NCI-H2107 (cell line): ENCODE measurements at regions not wholly inside any gene's neighbourhood (a gene's known extent, or its start where the extent isn't known, plus 50 kb on each side); places are given as distances from the start of the nearest gene placed in this dataset.

ENCODE experiments used
- DNase-seq: peaks from one replicate; lab custom pipeline; 2025; lab: John Stamatoyannopoulos, UW

DNA sequence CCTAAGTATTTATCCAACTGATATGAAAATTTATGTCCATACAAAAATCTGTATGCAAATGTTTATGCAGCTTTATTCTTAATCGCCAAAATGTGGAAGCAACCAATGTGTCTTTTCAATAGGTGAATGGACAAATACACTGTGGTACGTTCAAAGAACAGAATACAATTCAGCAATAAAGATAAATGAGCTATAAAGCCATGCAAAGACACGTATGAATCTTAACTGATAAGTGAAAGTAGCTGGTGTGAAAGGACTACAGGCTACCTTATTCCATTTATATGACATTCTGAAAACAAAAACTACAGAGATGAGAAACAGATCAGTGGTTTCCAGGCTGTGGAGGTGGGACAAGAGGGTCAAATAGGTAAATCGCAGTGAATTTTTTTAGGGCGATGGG is 419.6 kb upstream of the B3GALT2 start:
- no peak for DNase-seq

DNA sequence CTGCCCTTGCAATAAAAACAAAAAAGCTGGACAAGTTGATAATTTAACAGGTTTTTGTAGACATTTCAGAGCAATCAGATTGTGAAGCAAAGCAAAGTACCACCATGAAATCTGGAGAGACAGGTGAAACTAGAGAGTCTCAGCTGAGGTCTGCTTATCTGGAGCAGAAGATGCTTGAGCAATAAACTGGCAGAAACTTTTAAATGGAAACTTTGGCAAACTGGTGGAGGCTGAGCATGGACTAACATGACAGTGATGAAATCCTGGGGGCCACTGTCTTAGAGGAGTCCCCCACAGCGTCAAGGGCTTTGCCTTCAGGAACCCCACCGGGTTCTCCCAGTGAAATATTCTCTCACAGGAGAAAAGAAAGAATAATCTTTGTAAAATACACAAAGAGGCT is 416.3 kb upstream of the B3GALT2 start:
- DNase-seq: no peak

DNA sequence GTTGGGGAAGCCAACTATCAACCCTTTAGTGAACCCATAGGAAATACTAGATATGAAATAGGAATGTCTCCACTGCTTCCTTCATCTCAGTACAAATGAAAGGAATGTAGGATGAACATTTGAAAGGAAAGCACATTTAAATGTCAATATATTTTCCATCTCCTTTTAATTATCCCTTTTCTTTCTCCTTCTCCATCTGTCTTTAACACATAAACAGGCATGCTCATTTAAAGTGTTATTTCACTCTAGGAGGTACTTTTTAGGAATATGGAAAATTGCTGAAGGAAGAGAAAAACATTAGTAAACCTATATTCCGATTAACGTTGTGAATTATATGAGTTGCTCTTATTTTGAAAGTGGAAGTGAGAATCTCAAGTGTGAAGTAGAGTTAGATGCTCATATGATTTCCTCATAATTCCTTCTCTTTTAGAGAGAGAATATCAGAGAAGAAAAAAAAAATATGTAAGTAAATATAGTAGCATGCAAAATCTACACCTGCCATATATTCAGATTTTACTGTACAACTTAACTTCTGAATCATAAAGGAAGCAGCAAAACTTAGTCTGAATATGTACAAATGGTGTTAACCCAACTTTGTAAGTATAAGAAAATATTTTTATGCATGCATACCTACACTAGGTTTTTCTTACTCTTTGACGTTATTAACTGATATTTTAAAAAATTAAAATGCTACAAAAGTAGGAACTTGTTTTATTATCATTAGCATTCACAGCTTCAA is 406.9 kb upstream of the B3GALT2 start:
- no peak for DNase-seq

DNA sequence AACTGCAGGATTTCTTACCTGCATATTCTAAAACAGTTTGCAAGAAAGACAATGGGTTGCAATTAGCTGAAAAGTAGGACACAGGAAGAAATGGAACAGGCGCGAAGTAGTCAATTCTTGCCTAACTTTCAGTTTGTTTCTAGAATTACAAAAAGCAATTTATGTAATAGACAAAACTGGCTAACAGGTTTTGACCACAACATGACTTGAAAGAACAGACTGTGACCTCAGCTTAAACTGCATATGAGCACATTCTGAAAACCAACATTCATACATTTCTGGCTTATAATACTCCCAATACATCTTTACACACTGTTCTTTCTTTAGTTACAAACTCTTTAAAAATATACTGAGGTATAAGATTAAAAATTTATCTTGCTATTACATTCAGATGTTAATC is 405.9 kb upstream of the B3GALT2 start:
- no peak for DNase-seq

DNA sequence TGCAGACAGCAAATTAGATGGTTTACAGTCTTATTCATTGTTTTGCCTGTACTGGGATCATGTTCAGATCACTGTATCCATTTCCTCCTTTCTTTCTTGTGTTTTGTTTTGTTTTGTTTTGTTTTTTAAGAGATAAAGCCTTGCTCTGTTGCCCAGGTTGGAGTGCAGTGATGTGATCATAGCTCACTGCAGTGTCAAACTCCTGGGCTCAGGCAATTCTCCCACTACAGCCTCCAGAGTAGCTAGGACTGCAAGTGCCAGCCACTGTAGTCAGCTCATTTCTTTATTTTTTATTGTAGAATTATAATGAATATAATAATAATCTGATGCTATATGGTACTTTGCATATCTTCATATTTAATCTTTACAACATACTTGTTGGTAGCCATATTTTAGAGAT is 403.7 kb upstream of the B3GALT2 start:
- DNase-seq: no peak

DNA sequence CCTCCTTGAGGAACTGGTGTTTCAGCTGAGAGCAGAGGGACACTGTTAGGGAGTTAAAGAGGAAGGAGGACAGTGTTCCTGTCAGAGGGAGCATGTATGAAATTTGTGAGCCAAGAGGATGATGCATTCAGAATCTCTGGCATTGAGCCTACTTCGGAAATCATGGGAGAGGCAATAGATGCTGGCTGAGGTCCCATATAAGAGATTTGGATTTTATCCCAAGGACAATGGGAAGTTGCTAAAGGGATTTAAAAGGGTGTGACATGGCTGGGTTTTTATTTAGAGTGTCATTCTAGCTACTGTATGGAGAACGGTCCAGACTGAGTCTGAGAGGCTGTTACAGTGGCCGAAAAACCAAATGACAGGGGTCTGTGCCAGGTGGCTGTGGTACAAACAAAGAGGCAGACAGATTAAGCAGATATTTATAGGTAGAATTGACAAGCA is 403.2 kb upstream of the B3GALT2 start:
- DNase-seq: no peak

DNA sequence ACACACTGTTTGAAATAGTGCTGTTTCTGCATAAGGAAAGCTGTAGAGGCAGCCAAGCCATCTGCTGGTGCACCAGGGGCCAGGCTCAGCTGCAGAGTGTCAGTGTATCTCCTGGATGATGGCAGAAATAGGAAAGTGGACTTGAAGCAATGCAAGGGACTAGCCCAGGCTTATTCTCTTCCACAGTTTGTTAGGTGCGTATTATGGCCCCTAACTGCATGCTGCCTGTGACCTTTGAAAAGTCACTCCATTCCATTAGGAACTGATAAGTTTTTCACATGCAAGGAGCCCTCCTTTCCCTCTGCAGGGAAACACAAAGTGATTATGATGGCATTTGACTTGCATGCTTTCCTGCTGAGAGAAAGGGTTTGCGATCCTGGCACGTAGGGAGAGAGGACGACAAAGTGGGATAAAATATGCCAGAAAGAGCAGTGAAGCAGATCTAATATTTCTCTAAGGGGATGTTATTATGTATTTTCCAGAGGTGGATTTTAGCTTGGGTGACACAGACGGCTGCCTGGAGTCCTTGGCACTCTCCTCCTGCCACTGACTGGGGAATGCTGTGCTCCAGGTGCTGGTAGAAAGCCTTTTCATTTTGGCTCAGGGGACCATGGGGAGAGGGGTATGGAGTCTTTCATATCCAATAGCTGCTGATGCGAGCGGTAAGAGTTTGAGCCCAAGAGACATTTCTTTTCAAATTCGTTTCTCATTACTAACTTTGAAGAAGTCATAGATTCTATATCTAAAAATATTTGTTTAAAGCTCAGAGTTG is 402.1 kb upstream of the B3GALT2 start:
- no peak for DNase-seq

DNA sequence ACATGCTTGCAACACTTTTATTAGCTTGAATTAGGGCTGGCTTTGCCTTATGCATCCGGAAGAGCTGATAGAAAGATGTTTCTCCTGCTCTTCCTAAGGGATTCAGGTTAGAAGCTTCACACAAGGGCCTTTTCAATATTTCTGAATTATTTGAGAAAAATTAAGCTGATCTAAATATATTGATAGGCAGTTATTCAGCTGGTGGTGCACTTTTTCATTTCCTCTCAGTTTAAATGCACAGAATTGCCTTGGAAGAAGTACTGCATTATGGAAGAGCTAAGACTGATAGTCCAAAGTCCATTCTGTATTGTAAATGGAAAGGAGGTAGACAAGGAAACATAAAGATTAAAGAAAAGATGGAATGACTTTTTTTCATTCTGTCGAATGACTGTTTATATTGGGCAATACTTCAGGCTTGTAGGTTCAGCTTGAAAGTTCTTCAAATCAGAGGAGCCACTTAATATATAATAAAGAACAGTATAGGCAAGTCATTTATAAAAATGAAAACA is 398.4 kb upstream of the B3GALT2 start:
- DNase-seq: no peak

DNA sequence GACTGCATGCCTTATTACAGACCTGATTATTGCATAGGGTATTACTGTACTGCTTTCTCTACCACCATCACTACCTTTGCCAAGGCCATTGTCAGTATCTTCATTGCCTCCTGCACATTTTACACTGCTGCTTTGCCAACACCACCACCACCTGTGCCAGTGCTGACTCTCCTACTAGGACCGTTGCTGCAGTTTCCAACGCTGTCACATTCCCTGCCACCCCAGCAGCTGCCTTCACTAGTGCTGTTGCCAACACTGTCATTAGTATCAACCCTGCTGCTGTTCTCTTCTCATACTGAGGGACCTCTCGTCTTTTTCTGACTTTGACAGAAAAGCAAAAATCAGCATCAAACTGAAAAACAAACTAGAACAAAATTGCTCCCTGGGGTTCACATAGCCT is 394.9 kb upstream of the B3GALT2 start:
- DNase-seq: no peak

DNA sequence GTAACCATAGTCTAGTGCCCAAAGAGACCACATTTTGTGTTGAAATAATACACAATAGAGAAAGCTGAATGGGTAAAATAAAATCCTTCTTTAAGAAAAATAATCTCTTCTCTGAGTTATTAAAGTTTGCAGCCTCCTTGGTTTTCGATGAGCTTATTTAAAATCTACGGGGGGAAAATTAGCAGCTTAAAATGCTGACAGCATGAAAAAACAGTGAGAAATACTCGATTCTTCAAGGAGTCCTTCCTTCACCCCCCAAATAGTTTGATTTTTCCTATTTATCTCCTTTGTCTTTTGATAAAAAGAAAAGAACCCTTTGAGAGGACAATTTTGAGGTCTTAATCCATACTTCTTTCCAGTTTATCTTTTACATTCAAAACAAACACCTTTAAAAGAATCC is 394.0 kb upstream of the B3GALT2 start:
- DNase-seq: no peak

DNA sequence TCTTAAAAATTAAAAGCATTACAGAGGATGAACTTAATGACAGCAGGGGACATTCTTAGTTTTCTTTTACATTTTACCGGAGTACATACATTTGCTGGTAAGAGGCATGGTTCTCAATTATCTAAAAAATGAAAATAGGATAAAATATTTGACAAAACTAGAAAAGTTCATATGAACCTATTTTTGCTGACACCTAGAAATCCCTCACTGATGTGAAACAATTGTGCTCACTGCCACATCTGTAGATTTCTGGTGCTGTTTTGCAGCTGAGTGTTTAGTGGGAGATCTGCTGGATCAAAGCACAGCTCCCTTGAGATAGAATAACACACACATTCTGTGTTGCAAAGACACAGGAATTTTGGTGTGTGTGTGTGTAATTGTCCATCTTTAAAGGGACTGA is 392.9 kb upstream of the B3GALT2 start:
- no peak for DNase-seq

DNA sequence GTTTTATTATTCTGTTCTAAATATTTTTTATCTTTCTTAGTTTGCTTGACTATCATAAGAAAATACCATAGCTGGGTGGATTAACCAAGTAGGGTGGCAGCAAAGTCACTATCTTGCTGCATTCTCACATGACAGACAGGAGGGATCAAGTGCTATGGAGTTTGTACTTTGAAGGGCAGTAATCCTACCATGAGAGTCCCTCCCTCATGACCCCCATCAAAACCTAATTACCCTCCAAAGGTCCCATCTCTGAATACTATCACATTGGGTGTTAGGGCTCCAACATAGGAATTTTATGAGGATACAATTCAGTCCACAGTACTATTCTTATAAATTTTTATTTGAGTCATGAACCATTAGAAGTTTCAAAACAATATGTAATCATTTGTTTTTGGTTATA is 388.5 kb upstream of the B3GALT2 start:
- no peak for DNase-seq

DNA sequence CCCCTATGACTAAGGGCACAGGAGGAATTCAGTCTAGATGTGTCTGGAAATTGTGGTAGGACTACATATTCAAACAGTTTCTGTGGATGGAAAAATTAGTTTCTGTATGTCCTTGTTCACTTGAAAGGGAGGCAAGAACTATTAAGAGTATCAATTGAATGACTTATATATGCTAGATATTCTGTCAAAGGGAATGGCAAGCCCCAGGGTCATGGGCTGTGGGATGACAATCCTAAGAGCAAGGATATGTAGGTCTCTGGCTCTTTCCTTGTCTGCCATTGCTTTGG is 383.5 kb upstream of the B3GALT2 start:
- no peak for DNase-seq

DNA sequence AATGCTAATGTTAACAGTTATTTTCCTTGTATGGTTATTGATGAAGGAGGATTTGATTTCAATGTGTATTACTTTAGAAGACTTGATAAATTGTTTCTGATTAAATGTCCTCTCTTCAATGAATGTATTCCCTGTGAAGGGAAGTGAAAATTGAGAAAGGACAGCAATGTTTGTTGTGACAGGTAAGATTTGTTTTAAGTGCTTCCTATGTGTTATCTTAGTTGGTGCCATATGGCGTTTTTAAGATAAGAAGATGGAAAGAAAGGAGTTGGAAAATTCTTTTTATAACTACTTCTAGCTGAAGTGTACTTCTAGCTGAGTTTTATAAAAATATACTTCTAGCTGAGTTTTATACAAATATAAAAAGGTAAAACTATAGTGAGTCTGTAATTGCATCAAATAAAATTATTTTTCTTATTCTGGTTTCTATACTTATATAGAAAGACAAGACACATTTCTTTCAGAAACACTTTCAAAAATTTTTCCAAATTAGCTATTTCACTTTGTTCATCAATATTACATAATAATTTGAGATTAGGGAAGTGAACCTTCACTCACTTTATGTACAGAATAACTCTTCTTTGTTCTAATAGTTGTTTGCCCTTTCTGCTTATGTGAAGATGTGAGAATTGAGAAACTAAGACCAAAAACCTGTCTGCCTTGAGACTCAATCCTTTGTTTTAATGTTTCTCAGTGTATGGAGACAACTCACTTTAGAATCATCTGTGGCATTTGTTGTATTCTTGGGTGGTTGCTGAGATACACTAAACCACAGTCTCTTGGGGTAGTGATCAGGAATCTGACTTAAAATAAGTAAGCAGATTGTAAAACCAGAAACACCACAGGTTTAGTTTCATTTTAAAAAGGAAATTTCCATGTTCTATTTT is 382.9 kb upstream of the B3GALT2 start:
- no peak for DNase-seq

DNA sequence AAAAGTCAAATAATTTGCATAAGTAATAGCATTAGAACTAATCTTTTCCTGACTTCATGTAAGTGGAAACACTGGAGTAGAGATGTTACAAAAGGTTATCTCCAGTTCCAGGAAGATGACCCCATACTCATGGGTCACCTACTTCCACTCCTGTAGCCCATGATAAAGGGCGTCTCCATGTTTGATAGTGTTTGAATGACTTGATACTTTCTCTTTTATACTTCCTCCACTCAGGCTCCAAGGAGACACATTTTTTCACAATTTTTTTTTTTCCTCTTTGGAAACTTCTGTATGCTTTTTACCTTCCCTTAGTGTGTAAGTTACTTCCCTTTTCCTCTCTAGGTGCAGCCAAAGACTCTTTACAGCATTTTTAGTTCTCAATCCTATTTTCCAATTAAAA is 382.1 kb upstream of the B3GALT2 start:
- no peak for DNase-seq

DNA sequence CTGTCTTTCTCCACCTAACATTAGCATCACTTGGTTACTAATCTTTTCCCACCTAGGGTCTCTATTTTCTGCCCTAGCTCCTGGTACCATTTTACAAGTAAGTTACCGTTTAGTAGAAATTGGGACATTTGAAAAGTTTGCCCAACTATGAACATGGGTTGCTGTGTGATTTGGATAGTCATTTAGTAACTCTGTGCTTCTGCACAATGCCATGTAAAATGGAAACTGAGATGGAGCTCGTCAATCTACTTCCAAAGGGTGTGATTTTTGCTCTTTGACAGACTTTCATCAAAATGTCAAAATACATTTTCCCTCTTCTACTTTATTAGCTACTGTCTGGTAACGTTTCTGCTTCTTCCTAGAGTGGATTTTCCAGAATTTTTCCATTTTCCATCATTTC is 381.5 kb upstream of the B3GALT2 start:
- no peak for DNase-seq

DNA sequence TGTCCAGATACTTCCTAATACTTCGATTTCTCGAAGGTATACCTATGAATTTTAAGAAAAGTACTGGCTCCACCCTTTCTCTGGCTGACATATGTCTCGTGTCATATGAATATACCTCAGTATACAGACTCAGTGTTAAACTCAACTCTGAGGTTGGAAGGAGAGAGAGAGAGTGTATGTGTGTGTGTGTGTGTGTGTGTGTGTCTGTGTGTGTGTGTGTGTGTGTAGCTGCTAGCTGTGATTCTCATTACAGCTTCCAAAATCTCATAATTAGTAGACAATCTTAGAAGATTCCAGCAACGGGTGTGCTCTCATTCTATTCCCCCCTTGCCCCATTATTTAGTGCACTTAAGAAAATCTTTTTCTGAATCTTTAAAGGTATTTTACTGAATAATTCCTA is 380.3 kb upstream of the B3GALT2 start:
- no peak for DNase-seq

DNA sequence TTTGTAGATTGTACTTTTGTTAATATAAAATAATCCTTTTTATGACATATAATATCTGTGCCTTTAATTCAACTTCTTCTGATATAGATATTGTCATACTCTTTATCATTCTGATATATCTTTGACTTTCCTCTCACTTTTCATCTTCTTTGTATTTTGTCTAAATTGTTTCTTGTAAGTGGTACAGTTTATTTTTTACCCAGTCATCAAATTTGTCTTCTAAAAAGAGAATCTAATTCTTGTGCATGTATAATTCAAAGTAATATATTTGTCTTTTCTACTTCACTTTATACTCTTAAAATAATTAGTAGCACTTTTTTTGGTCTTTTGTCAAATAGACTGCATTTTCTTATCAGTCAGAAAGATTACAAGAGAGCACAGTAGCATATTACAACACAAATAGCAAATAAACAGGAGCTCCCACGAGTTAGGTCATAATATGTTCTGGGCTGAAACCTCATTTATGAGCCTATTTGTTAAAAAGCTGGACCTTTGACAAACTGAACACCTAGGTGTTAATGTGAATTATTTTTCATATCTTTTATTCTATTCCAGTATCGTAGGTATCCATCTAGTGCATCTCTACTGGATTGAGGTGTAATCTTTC is 379.7 kb upstream of the B3GALT2 start:
- no peak for DNase-seq

DNA sequence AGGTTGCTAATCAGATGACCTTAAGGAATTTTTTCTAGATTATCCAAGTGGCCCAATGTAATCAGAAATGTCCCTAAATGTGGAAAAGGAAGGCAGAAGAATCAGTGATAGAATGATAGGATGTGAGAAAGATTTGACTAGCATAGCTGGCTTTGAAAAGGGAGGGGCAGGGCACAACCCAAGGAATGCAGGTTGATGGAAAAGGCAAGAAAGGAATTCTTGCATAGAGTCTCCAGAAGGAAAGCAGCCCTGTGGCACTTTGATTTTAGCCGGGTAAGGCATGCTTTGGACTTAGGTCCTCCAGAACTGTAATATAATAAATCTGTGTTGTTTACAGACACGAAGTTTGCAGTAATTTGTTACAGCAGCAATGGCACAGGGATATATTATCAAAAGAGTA is 375.7 kb upstream of the B3GALT2 start:
- DNase-seq: no peak

DNA sequence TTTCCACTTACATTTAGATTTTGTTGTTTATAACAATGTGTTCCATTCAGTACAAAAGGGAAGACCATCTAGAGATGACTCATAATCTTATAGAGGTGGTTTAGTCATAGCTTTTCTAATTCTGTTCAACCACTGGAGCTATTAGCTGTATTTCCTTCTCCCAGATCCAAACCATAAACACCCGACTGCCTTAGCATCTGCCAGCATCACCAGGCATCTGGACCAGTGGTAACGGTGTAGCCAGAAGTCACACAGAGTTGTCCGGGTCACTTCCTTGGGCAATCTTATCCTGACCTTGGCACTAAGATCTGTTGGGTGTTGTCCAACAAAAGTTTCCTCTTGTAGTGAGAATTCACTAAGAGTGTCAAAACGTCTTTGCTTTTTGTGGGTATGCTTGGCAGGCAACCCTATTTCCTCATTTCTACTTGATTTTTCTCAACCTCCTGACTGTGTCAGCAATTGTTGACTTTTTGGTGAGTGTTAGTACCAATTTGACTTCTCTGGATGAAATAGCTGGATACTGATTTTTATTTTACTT is 372.1 kb upstream of the B3GALT2 start:
- DNase-seq: no peak

DNA sequence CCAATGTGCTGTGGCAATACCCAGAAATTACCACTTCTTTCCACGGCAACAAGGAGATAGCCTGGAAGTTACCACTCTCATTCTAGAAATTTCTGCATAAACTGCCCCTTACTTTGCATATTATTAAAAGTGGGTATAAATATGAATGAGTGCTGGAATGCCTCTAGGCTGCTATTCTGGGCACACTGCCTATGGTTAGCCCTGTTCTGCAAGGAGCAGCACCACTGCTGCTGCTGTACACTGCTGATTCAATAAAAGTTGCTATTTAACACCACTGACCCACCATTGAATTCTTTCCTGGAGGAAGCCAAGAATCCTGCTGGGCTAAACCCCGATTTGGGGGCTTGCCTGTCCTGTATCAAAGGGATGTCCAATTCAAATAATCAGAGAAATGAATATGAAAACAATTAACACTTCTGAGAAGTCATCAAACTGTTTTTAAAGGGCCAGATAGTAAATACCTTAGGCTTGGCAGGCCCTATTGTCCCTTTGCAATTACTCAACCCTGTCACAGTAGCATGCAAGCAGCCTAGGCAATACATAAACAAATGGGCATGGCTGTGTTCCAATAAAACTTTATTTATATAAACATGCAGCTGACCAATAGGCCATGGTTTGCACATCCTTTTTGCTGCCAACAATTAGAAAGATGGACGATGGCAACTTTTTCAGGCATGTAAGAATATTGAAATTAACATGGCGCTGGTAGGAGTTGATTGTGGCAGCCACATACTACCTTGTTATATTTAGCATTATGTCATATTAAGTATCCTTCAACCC is 369.4 kb upstream of the B3GALT2 start:
- no peak for DNase-seq
